NCI-H748 (cell line): ENCODE measurements at regions not wholly inside any gene's neighbourhood (a gene's known extent, or its start where the extent isn't known, plus 50 kb on each side); places are given as distances from the start of the nearest gene placed in this dataset.
A peak's percentile ranks its signal among the peaks of the same experiment; 100 is the strongest.

ENCODE experiments used
- DNase-seq: peaks from one replicate; lab custom pipeline; 2025; ENCODE audit not compliant: unreplicated experiment; lab: John Stamatoyannopoulos, UW

GRCh38 chr2:134770702-134771101 is 51.9 kb upstream of the TMEM163 start:
- no peak for DNase-seq

DNA sequence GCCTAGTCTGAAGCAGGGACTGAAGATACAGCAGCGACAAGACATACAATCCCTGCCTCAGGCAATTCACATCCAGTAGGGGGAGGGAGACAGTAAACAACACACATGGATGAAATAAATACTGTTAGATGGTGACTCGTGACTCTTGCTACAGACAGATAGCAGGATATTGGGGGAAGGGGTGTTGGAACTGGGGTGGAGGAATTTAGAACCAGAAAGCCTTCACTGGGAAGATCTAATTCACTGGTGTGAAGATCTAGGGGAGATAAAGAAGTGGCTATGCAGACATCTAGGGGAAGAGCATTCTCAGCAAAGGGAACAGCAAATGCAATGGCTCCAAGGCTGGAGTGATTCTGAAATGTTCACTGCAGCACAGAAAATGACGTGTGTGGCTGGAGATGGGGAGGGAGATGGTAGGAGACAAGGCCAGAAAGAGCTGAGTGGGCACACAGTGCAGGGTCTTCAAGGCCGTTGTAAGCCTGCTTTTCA is 52.6 kb upstream of the TMEM163 start:
- no peak for DNase-seq

DNA sequence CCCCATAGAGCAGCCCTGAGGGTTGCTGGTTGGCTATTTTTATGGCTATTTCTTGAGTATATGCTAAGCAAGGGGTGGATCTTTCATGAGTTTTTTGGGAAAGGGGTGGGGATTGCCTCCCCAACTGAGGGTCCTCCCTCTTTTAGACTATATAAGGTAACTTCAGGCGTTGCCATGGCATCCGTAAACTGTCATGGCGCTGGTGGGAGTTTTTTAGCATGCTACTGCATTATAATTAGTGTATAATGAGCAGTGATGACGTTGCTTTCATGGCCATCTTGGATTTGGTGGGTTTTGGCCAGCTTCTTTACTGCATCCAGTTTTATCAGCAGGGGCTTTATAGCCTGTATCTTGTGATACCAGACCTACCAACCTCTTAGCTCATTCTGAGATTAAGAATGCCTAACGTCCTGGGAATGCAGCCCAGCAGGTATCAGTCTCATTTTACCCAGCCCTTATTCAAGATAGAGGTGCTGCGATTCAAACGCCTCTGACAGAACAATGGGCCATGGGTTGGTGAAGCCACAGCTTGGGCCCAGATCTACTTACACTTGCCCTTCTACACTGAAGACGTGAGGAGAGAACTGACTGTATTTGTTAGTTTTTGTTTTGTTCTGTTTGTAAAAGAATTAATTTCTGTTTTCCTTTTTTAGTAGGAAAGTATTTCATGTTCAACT is 53.8 kb upstream of the TMEM163 start:
- no peak for DNase-seq

GRCh38 chr2:134773335-134773734 is 54.5 kb upstream of the TMEM163 start:
- peak; percentile 58 for DNase-seq

DNA sequence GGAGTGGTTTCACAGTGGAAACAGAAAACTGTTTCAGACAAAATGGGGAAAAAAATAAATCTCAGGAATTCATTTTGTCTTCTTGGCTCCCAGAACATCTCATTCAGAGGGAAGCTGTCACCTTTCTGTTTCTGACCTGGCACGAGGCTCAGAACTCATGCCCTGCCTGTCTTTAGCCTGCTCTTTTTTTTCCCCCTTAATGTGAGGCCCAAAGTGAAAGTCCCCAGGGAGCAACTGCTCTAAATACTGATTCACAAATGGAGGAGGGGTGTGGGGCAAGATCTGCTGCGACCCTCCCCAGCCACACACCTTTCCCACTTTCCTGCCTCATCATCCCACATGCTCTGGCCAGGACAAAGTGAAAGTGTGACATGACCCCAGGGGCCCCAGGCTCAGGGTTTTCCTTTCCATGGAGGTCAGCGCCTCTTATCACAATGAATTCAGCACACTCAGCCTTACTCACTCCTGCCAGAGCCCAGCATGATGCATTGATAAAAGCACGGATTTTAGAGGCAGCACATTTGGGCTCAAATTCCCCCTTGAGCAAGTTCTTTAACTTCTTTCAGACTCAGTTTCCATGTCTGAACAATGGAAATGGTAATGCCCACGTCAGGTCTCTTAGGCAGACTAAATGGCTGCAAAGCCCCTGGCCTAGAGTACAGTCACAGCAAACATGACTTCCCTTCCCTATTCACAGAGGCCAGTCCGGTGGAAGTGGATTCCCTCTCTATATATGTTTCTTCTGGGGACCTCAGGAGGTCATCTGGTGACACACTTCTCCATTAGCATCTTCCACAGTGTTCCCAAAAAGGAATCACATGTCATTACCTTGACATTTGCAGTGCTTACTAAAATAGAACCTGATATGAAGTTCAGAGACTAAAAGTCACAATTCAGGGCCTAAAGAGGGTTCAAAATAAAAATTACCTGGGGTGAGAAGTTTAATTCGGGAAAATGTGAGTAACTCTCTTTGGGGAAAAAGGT is 55.3 kb upstream of the TMEM163 start:
- no peak for DNase-seq

GRCh38 chr2:134774786-134775641 is 56.2 kb upstream of the TMEM163 start:
- peak; percentile 95 for DNase-seq

GRCh38 chr2:134776836-134777235 is 58.0 kb upstream of the TMEM163 start:
- DNase-seq, result no peak

DNA sequence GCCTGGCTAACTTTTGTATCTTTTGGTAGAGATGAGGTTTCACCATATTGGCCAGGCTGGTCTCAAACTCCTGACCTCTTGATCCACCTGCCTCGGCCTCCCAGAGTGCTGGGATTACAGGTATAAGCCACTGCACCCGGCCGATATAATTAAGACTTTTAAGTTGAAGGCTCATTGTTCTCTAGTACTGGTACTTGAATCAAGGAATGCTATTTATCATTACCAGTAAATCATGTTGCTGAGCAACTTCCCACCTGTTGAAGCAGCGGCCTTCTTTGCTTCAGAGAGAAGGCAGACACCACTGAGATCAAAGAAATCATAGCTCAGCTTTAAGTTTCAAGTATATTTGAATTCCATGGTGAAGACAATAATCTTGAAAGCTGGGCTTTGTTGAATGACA is 58.8 kb upstream of the TMEM163 start:
- DNase-seq, result no peak

DNA sequence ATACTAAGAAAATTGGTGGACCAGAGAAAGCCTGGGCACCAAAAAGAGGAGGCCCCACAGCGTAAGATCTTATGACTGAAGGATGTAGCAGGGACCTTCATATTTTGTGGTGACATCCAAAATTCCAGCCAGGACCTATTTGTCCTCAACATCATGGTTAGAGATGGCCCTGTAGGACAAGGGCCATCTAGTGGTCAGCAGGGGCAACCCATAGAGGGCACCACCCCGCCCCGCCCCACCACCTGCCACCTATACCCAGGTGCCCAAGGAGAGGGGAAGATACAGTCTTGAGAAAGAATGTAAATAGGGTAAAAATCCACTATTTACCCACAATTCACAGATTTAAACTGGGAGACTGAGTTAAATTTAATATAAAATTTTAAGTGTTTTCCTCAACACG is 59.6 kb upstream of the TMEM163 start:
- peak; percentile 42 for DNase-seq

DNA sequence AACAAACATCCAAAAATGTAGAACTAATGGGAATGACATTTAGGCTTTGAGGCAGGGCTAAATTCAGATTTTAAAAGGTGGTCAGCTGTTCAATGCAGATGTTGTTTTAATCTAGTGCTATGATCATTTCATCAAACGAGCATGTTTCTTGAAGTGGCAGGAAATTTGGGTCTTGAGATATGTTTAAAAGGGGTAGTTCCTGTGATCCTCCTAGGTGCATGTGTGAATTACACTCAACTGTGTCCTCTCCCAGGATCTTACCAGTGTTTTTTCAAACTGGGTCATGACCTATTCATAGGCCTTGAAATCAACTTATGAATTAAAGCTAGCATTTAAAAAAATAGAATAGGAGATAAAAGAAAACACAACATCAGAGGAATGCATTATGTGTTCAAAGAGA is 57.4 kb upstream of the ACMSD start:
- DNase-seq, result no peak

DNA sequence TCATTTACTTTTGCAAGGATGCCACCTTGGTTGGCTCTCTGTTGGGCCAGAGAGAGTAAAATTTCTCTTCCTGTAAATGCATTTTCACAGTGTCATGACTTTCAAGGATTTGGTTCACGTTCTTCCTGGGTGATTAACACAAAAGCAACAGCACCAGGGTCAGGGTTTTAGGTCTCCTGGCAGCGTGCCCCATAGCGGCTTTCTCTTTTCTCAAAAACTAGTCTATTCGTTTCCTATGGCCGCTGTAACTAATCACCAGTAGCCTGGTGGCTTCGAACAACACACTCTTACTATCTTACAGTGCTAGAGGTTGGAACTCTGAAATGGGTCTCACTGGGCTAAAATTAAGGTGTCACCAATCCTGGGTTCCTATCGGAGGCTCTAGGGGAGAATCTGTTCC is 56.3 kb upstream of the ACMSD start:
- no peak for DNase-seq

GRCh38 chr2:134782792-134783191 is 55.6 kb upstream of the ACMSD start:
- peak; percentile 65 for DNase-seq

GRCh38 chr2:134783912-134784311 is 54.5 kb upstream of the ACMSD start:
- no peak for DNase-seq

DNA sequence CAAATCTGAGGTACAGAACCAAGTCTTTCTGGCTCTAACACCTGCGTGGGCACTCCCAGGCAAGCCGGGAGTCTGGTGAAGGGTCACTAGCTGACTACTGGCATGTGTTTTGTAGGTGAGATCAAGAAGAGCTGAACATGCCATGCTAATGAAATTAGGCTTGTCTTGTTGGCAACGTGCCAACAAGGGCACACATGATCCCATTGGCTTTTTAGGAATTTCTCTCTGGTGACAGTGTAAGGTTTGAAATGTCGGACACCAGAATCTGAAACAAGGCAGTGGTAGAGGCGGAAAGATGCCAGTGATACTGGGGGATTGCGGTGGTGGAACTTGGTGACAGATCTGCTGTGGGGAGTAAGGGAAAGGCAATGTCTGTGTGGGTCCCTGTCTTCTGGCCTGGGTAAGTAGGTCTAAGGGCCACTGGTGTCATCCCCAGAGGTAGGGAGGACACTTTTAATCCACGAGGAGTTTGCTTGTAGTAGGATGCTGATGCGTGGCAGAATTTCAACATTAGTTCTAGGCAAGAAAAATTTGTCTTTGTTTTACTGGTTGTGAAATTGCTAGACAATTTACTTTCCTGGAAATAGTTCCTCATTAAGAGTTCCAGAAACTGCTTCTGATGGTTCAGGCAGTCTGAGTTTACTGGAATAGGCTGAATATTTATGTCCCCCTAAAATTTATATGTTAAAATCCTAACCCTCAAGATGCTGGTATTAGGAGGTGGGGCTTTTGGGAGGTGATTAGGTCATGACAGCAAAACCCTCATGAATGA is 52.6 kb upstream of the ACMSD start:
- no peak for DNase-seq

GRCh38 chr2:134788417-134788816 is 50.0 kb upstream of the ACMSD start:
- DNase-seq, result no peak
